GM23338 (cell line): ENCODE measurements at regions not wholly inside any gene's neighbourhood (a gene's known extent, or its start where the extent isn't known, plus 50 kb on each side); places are given as distances from the start of the nearest gene placed in this dataset.

ENCODE experiments used
- ATAC-seq: fragments of 200-7000 bp; cut with Tn5 transposase; 3 replicates; pipeline ENCODE4 v1.9.1; 2020
- DNase-seq: peaks from one replicate; pipeline ENCODE4 v3.0.0-alpha.2; 2015; ENCODE audit warnings: low spot score
- H2AFZ ChIP-seq: fragments of 200-600 bp; sonication (generic); 2 replicates; pipeline ENCODE4 v1.8.0; 2016; ENCODE audit warnings: antibody characterized with exemption, mild to moderate bottlenecking, moderate library complexity
- H3F3A ChIP-seq: fragments of 200-600 bp; sonication (generic); replicated peaks from 2 replicates; pipeline ENCODE4 v1.8.0; 2017; ENCODE audit warnings: antibody characterized with exemption, mixed run types, low read depth
- H3K27ac ChIP-seq: fragments of 200-600 bp; sonication (generic); 2 replicates; pipeline ENCODE4 v1.6.1; 2016; ENCODE audit warnings: low read depth
- H3K27me3 ChIP-seq: fragments of 200-600 bp; sonication (generic); 2 replicates; pipeline ENCODE4 v1.8.0; 2016; ENCODE audit warnings: mild to moderate bottlenecking, mixed run types, moderate library complexity; ENCODE audit not compliant: insufficient read depth
- H3K36me3 ChIP-seq: fragments of 200-600 bp; sonication (generic); 2 replicates; pipeline ENCODE4 v1.8.0; 2016; ENCODE audit warnings: mild to moderate bottlenecking; ENCODE audit not compliant: insufficient read depth
- H3K4me1 ChIP-seq: fragments of 200-600 bp; sonication (generic); 2 replicates; pipeline ENCODE4 v1.8.0; 2016; ENCODE audit warnings: mild to moderate bottlenecking, moderate library complexity; ENCODE audit not compliant: insufficient read depth
- H3K4me2 ChIP-seq: fragments of 200-600 bp; sonication (generic); 2 replicates; pipeline ENCODE4 v1.7.1; 2017; ENCODE audit warnings: mixed run types
- H3K4me3 ChIP-seq: fragments of 200-600 bp; sonication (generic); 2 replicates; pipeline ENCODE4 v1.6.1; 2016; ENCODE audit warnings: mixed run types
- H3K79me2 ChIP-seq: fragments of 200-600 bp; sonication (generic); replicated peaks from 2 replicates; pipeline ENCODE4 v1.8.0; 2017; ENCODE audit warnings: mild to moderate bottlenecking; ENCODE audit not compliant: insufficient read depth
- H3K9me2 ChIP-seq: fragments of 200-600 bp; sonication (generic); 2 replicates; pipeline ENCODE4 v1.8.0; 2017; ENCODE audit not compliant: insufficient read depth
- H4K20me1 ChIP-seq: fragments of 200-600 bp; sonication (generic); replicated peaks from 2 replicates; pipeline ENCODE4 v1.8.0; 2017; ENCODE audit warnings: mild to moderate bottlenecking; ENCODE audit not compliant: insufficient read depth
- H3K27ac Mint-ChIP-seq: 2 replicates; pipeline ENCODE4 v1.8.0; 2020; ENCODE audit warnings: inconsistent platforms, mild to moderate bottlenecking, moderate library complexity, mixed read lengths
- H3K27me3 Mint-ChIP-seq: 3 replicates; pipeline ENCODE4 v1.8.0; 2022; ENCODE audit warnings: low read depth, mild to moderate bottlenecking, moderate library complexity, mixed read lengths, inconsistent platforms; ENCODE audit not compliant: insufficient read depth, poor library complexity
- H3K36me3 Mint-ChIP-seq: 3 replicates; pipeline ENCODE4 v1.8.0; 2021; ENCODE audit warnings: low read depth, mild to moderate bottlenecking, inconsistent platforms, moderate library complexity, mixed read lengths
- H3K4me1 Mint-ChIP-seq: 3 replicates; pipeline ENCODE4 v1.8.0; 2020; ENCODE audit warnings: mild to moderate bottlenecking, inconsistent platforms, mixed read lengths
- H3K4me3 Mint-ChIP-seq: 3 replicates; pipeline ENCODE4 v1.8.0; 2021; ENCODE audit warnings: moderate library complexity, mild to moderate bottlenecking, inconsistent platforms, mixed read lengths
- H3K9me3 Mint-ChIP-seq: 3 replicates; pipeline ENCODE4 v1.8.0; 2020; ENCODE audit warnings: moderate library complexity, mild to moderate bottlenecking, inconsistent platforms, mixed read lengths
- CREB1 ChIP-seq: fragments of 250-450 bp; sonication (Bioruptor Pico); IDR thresholded peaks from 2 replicates; pipeline ENCODE4 v1.5.0; 2020; ENCODE audit warnings: low read depth, mild to moderate bottlenecking, moderate library complexity
- CTCF ChIP-seq, 2 experiments: fragments of 200-600 bp in 1 of 2; sonication (generic) in 1 of 2; conservative IDR thresholded peaks; 2 replicates each; pipeline versions ENCODE4 v1.5.1 to v1.6.1; 2016 to 2017; ENCODE audit warnings: antibody characterized with exemption in 2 of 2, low read depth in 2 of 2, mild to moderate bottlenecking in 2 of 2, moderate library complexity in 1 of 2
- EZH2 ChIP-seq: fragments of 200-600 bp; sonication (generic); IDR thresholded peaks from one replicate; pipeline ENCODE4 v1.8.0; 2017; ENCODE audit warnings: antibody characterized with exemption, mild to moderate bottlenecking, low read depth; ENCODE audit not compliant: unreplicated experiment
- EZH2phosphoT487 ChIP-seq: fragments of 200-600 bp; sonication (generic); IDR thresholded peaks from one replicate; pipeline ENCODE4 v1.8.1; 2018; ENCODE audit warnings: antibody characterized with exemption; ENCODE audit not compliant: unreplicated experiment
- JUNB ChIP-seq: IDR thresholded peaks from one replicate; pipeline ENCODE4 v1.6.1; 2016; ENCODE audit warnings: antibody characterized with exemption; ENCODE audit not compliant: unreplicated experiment
- NANOG ChIP-seq: IDR thresholded peaks from 2 replicates; pipeline ENCODE4 v1.6.1; 2016; ENCODE audit warnings: antibody characterized with exemption, borderline replicate concordance
- POLR2AphosphoS5 ChIP-seq: IDR thresholded peaks from 2 replicates; pipeline ENCODE4 v1.6.1; 2016; ENCODE audit warnings: antibody characterized with exemption, low read depth
- STAT1 ChIP-seq: IDR thresholded peaks from one replicate; pipeline ENCODE4 v1.6.1; 2016; ENCODE audit warnings: antibody characterized with exemption; ENCODE audit not compliant: unreplicated experiment
- ZNF114 ChIP-seq: fragments of 250-450 bp; sonication (Bioruptor Pico); IDR thresholded peaks from 2 replicates; pipeline ENCODE4 v1.5.0; 2020; ENCODE audit warnings: mild to moderate bottlenecking, moderate library complexity
- TF ChIP-seq, protein P1 (sequence below): fragments of 250-450 bp; sonication (Bioruptor Pico); IDR thresholded peaks from 2 replicates; pipeline ENCODE4 v1.5.0; 2020; ENCODE audit warnings: mild to moderate bottlenecking, moderate library complexity
- TF ChIP-seq, protein P2 (sequence below): IDR thresholded peaks from one replicate; pipeline ENCODE4 v1.6.1; 2018; ENCODE audit warnings: antibody characterized with exemption; ENCODE audit not compliant: unreplicated experiment
- TF ChIP-seq, protein P3 (sequence below): IDR thresholded peaks from 2 replicates; pipeline ENCODE4 v1.6.1; 2016; ENCODE audit warnings: antibody characterized with exemption

DNA sequence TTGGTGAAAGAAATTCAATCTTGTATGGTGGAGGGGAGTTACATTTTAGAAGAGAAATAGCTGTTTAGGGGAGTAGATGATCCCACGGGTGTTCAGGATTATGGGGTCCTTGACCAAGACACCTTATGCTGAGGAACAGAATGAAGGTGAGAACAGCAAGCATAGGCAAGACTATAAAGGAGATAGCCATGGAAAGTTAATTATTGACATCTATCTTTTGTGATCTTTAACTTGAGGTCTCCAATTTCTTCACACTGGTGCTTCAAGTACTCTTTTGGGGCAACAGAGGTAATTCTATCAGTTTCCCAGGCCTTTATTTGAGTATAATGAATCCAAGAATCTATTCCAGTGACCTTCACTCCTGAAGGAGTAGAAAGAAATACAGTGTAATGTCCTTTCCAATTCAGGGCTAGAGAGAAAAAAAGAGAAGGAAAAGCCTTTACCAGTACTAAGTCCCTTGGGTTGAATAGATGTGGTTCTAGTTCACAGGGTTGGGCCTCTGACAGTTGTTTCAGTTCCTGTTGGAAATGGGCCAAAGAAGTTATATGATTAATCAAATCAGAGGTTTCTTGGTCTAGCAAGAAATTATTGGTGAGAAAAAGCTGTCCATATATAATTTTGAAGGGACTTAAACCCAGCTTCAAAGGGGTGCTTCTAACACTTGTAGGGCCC lies 2104.1 kb upstream of the ACO1 start (continued):
- TF ChIP-seq, protein P1, sequence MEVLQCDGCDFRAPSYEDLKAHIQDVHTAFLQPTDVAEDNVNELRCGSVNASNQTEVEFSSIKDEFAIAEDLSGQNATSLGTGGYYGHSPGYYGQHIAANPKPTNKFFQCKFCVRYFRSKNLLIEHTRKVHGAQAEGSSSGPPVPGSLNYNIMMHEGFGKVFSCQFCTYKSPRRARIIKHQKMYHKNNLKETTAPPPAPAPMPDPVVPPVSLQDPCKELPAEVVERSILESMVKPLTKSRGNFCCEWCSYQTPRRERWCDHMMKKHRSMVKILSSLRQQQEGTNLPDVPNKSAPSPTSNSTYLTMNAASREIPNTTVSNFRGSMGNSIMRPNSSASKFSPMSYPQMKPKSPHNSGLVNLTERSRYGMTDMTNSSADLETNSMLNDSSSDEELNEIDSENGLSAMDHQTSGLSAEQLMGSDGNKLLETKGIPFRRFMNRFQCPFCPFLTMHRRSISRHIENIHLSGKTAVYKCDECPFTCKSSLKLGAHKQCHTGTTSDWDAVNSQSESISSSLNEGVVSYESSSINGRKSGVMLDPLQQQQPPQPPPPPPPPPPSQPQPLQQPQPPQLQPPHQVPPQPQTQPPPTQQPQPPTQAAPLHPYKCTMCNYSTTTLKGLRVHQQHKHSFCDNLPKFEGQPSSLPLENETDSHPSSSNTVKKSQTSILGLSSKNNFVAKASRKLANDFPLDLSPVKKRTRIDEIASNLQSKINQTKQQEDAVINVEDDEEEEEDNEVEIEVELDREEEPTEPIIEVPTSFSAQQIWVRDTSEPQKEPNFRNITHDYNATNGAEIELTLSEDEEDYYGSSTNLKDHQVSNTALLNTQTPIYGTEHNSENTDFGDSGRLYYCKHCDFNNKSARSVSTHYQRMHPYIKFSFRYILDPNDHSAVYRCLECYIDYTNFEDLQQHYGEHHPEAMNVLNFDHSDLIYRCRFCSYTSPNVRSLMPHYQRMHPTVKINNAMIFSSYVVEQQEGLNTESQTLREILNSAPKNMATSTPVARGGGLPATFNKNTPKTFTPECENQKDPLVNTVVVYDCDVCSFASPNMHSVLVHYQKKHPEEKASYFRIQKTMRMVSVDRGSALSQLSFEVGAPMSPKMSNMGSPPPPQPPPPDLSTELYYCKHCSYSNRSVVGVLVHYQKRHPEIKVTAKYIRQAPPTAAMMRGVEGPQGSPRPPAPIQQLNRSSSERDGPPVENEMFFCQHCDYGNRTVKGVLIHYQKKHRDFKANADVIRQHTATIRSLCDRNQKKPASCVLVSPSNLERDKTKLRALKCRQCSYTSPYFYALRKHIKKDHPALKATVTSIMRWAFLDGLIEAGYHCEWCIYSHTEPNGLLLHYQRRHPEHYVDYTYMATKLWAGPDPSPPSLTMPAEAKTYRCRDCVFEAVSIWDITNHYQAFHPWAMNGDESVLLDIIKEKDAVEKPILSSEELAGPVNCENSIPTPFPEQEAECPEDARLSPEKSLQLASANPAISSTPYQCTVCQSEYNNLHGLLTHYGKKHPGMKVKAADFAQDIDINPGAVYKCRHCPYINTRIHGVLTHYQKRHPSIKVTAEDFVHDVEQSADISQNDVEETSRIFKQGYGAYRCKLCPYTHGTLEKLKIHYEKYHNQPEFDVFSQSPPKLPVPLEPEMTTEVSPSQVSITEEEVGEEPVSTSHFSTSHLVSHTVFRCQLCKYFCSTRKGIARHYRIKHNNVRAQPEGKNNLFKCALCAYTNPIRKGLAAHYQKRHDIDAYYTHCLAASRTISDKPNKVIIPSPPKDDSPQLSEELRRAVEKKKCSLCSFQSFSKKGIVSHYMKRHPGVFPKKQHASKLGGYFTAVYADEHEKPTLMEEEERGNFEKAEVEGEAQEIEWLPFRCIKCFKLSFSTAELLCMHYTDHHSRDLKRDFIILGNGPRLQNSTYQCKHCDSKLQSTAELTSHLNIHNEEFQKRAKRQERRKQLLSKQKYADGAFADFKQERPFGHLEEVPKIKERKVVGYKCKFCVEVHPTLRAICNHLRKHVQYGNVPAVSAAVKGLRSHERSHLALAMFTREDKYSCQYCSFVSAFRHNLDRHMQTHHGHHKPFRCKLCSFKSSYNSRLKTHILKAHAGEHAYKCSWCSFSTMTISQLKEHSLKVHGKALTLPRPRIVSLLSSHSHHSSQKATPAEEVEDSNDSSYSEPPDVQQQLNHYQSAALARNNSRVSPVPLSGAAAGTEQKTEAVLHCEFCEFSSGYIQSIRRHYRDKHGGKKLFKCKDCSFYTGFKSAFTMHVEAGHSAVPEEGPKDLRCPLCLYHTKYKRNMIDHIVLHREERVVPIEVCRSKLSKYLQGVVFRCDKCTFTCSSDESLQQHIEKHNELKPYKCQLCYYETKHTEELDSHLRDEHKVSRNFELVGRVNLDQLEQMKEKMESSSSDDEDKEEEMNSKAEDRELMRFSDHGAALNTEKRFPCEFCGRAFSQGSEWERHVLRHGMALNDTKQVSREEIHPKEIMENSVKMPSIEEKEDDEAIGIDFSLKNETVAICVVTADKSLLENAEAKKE (CRISPR knock-in tag) = no peak
- TF ChIP-seq ZNF114 (CRISPR knock-in tag) = no peak
- no peak for TF ChIP-seq POLR2AphosphoS5
- TF ChIP-seq, protein P2, sequence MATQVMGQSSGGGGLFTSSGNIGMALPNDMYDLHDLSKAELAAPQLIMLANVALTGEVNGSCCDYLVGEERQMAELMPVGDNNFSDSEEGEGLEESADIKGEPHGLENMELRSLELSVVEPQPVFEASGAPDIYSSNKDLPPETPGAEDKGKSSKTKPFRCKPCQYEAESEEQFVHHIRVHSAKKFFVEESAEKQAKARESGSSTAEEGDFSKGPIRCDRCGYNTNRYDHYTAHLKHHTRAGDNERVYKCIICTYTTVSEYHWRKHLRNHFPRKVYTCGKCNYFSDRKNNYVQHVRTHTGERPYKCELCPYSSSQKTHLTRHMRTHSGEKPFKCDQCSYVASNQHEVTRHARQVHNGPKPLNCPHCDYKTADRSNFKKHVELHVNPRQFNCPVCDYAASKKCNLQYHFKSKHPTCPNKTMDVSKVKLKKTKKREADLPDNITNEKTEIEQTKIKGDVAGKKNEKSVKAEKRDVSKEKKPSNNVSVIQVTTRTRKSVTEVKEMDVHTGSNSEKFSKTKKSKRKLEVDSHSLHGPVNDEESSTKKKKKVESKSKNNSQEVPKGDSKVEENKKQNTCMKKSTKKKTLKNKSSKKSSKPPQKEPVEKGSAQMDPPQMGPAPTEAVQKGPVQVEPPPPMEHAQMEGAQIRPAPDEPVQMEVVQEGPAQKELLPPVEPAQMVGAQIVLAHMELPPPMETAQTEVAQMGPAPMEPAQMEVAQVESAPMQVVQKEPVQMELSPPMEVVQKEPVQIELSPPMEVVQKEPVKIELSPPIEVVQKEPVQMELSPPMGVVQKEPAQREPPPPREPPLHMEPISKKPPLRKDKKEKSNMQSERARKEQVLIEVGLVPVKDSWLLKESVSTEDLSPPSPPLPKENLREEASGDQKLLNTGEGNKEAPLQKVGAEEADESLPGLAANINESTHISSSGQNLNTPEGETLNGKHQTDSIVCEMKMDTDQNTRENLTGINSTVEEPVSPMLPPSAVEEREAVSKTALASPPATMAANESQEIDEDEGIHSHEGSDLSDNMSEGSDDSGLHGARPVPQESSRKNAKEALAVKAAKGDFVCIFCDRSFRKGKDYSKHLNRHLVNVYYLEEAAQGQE = no peak

DNA sequence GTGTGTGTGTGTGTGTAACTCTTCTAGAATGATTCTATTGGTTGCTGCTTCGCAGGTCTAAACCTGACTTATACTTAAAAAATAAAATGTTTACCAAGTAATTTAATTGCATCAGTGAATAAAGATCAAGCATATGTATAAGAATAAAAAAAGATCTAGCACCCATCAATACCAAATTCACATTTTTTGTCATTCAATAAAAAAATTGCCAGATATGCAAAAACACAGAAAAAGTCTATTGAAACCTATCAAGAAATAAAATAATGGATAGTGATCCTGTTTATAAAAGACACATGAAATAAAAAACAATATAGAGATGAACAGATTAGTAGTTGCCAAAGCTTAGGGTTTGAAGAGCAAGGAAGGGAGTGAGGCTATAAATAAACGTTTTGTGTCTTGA lies 2095.0 kb upstream of the ACO1 start:
- H3K79me2 ChIP-seq = no peaks in the 10 kb centered on the region
- H3K9me2 ChIP-seq = no peaks in the 10 kb centered on the region
- no peaks in the 10 kb centered on the region for H3K27me3 Mint-ChIP-seq
- no peak for DNase-seq
- H3F3A ChIP-seq = no peaks in the 10 kb centered on the region
- H3K4me1 ChIP-seq = no peaks in the 10 kb centered on the region
- H3K4me1 Mint-ChIP-seq = no peaks in the 10 kb centered on the region
- no peak overlapping the region for H3K27ac Mint-ChIP-seq
- no peak overlapping the region for H3K4me2 ChIP-seq
- no peak overlapping the region for H3K4me3 Mint-ChIP-seq
- no peaks in the 10 kb centered on the region for H3K9me3 Mint-ChIP-seq
- no peaks in the 10 kb centered on the region for H3K36me3 ChIP-seq
- H3K4me3 ChIP-seq = no peak overlapping the region
- H3K27ac ChIP-seq = no peak overlapping the region
- no peaks in the 10 kb centered on the region for H3K27me3 ChIP-seq
- H2AFZ ChIP-seq = no peak overlapping the region
- no peak for ATAC-seq
- no peaks in the 10 kb centered on the region for H4K20me1 ChIP-seq
- H3K36me3 Mint-ChIP-seq = no peaks in the 10 kb centered on the region
- TF ChIP-seq EZH2phosphoT487 (no peak), JUNB (no peak), CTCF (conservative IDR thresholded peaks at IDR 0.05; ENCODE audit: low read depth in 2 of 2) (no peak), CREB1 (CRISPR knock-in tag) (no peak), STAT1 (no peak), EZH2 (no peak), NANOG (no peak)
- TF ChIP-seq, protein P3, sequence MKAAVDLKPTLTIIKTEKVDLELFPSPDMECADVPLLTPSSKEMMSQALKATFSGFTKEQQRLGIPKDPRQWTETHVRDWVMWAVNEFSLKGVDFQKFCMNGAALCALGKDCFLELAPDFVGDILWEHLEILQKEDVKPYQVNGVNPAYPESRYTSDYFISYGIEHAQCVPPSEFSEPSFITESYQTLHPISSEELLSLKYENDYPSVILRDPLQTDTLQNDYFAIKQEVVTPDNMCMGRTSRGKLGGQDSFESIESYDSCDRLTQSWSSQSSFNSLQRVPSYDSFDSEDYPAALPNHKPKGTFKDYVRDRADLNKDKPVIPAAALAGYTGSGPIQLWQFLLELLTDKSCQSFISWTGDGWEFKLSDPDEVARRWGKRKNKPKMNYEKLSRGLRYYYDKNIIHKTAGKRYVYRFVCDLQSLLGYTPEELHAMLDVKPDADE = no peak
